ENCODE measurements at regions not wholly inside any gene's neighbourhood (a gene's known extent, or its start where the extent isn't known, plus 50 kb on each side); places are given as distances from the start of the nearest gene placed in this dataset.

DNA sequence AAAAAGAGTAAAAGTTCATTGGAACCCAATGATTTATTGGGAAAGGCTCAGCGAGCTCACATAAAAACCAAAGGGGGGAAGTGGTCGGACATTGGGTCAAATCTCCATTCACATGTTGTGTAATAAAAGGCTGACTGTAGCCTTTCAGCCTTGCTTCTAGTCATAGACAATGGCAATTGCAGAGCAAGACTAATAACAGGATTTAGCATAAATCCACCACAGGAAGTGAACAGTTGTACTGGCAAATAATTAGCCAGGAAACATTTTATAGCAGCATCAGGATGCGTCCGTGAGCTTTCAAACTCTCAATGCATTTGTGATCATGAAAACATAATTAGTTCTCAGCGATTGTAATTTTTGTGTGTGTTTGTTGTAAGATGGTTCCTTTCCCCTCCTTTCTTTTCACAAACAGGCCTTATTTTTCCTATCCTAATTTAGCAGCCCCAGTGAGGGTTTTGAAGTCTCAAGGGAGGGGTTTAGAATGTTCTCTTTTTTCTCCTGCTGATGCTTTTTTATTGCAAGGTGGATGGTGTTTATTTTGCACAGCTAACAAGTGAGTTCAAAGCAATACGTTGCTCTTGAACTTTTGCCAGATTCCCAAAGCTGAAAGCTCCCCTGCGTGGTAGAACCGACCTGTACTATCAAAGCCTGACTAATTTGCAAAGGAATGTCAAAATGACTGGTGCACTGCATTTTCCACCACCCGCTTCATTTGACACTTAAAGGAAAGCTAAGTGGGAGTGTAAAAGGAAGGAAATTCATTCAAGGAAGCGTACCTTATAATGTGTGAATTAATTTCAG is 105.6 kb downstream of the SPRY2 start:
- DNase-seq: no peak

DNA sequence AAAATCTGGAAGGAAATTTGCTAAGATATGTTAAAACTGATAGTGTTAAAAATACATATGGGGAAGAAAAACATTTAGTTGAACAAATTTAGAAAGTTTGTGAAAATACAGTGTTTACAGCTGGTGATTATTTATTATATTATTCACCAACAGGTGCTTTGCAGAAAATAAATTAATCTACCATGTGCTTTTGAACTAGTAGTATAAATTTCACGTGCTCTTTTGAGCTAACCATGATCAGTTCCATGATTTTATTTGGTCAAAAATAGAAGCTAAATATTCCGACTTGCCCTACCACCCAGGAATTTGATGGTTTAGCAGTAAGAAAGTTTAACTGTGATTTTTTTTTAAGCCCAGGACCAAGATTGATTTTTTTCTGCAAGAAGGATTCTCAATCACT is 113.3 kb downstream of the SPRY2 start:
- DNase-seq: no peak

DNA sequence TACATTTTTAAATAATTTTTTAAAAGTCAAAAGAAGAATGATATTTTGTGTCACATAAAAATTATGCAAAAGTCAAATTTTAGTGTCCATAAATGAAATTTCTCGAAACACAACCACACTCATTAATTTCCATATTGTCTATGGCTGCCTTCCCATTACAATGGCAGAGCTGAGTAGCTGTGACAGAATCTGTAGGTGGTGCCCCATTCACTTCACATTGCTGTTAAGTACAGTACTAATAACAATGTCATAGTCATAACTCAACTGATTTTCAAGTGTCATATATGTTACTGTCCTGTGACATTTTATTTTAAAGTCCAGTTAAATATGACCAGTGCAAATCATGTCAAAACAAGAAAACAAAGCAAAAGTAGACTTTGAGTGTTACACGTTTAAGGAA is 114.3 kb downstream of the SPRY2 start:
- no peak for DNase-seq

DNA sequence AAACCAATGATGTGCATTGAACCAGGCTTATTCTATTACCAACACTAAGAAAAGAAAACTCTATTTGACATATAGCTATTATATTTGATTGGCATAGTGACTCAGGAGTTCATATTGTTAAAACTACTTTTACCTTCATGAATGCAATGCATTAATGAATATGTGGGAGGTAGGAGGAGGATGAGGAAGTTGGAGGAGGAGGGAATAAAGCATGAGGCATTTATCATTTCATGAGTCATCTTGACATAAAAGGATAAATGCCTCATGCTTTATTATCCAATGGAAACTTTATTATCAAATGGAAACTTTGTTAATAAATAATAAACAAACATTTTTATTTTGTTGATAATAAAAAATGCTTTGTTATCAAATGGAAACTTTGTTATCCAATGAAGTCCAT is 116.5 kb downstream of the SPRY2 start:
- no peak for DNase-seq

DNA sequence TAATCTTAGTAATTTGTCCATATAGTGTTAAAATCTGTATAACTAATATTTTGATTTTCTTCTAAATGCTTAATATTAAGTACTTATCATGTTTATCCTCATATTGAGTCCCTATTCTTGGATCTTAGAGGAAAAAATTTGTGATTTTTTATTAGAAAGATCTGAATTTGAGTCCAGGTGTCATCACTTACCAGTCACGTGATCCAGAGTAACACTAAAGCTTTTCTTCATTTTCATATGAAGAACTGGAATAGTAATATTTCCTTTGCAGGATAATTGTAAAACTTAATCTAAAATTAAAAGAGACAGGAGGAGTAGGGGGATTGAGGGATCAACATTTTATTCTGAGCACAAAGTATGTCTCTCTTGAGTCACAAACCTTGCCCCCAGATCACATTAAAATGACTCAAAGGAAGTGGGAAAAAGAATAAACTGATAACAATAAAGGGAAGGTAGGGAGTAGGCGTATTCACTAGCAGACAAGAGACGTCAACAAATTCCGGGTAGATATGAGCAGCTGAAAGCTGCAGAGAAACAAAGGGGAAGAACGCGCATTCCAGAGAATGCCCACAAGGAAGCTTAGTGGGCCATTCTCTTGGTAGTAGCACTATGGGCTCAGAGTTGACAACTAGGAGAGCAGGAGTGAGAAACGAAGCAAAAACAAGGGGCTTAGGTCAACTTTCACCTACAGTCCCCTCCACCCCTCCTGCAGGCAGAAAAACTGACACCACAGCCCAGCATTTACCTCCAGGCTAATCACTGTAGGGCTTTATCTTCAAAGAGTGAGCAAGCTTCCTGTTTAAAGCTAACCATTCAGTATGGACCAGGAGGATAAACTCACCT is 123.1 kb downstream of the SPRY2 start:
- DNase-seq: no peak

DNA sequence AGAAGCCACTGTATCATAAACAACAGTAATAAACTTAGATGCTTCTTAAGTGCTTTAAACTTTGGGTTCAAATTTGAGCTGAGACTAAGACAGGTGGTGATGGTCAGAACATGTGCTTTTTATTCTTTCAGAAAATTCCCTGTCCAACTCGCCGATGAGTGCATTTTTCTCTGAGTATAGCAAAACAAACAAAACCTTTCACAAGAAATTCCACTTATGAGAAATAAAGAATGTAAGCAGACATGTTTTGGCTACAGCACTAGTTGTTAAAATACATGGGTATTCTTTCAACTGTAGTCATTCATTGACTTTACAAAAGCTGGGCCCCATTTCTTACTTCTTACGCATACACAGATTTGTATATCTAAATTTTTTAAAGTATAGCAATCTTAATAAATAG is 125.6 kb downstream of the SPRY2 start:
- DNase-seq: no peak

DNA sequence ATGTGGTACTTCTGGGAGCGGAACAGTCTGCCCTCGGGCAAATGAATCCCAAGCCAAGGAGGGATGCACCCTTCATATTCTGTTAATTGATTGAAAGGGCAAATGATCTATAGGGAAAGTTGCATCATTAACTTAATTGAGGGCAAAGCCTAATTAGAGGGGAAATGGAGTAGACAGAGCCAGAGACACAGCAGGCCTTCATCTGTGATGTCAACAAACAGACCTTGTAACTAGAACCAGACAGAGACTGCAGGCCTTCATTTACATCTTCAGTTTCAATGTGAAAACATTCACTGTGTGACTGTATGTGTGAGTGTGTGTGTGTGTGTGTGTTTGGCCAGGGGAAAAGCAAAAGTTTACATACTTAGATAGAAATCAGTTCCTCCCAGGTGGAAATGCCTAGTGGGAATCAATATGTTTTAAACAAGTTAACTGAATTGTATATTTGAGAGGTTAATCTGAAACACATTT is 126.4 kb downstream of the SPRY2 start:
- DNase-seq: no peak

DNA sequence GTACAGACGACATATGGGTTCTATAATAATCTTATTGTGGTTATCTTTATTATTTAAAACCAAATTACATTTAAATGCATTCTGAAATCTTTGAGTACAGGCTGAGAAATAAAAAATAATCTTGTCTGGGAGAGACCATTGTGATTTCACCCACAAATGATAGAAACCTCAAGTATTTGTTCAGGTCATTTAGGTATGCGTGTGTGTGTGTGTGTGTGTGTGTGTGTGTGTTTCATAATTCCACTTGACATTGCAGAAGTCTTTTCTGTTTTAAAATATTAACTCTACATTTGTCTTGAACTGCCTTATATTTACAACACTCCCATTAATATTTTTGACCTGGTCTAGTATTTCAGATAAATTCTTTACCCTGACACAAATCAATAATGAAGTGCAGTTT is 126.9 kb downstream of the SPRY2 start:
- no peak for DNase-seq

DNA sequence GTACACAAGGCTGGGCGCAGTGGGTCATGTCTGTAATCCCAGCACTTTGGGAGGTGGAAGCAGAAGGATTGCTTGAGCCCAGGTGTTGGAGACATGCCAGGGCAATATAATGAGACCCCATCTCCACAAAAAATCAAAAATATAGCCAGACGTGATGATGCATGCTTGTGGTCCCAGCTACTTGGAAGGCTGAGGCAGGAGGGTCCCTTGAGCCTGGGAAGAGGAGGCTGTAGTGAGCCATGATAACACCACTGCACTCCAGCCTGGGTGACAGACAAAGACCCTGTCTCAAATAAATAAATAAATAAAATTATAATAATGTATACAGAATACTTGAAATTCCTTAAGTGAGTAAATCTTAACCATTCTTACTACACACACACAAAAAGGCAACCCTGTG is 127.7 kb downstream of the SPRY2 start:
- DNase-seq: no peak

DNA sequence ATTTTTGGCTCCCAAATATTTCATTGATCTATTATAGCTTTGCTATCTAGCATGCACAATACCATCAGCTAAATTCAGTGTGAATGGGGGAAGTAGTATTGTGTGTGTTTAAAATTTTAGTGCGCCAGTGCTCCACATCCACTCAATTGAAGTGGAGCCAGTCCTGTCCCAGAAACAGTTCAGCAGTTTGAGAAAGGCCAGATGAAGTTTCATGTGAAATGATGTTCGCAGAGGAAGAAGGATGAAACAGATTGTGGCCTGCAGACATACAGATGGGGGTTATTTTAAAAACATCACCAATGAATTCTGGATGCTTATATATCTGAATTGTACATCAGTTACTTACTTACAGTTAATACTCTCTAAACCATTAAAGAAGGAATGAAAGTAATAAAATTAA is 129.4 kb downstream of the SPRY2 start:
- no peak for DNase-seq

DNA sequence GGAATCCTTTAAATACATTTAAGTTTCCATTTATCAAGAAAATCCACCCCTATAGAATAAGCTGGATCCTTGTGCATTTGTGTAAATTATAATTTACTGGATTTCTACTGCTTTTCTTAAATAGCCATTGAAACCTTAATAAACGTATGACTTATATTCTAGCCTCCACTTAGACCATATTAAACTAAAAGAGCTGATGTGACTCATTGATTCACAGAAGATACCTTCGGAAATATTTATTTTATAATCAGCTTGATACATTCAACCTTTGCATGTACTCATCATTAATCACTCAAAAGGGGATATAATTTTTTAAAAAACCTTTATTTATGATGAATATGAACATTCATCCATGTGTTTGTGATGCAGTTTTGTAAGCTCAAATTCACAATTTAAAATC is 136.3 kb downstream of the SPRY2 start:
- DNase-seq: no peak

DNA sequence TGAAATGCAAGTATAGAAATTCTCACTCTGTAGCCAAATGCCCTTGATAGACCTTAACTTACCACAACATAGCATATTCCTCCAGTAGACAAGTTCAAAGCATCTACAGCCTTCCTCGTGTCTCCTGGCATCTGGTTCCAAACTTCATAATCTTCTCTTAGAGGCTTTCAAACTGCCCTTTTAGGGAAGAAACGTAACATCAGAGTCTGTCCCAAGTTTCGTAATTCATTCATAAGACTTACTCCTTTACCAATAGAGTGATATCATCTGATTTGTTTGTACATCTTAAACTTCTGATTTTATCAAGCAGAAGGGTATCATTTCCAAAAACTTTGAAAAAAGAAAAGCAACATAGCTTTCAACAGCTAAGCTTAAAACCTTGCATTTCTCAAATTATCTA is 137.4 kb downstream of the SPRY2 start:
- no peak for DNase-seq

DNA sequence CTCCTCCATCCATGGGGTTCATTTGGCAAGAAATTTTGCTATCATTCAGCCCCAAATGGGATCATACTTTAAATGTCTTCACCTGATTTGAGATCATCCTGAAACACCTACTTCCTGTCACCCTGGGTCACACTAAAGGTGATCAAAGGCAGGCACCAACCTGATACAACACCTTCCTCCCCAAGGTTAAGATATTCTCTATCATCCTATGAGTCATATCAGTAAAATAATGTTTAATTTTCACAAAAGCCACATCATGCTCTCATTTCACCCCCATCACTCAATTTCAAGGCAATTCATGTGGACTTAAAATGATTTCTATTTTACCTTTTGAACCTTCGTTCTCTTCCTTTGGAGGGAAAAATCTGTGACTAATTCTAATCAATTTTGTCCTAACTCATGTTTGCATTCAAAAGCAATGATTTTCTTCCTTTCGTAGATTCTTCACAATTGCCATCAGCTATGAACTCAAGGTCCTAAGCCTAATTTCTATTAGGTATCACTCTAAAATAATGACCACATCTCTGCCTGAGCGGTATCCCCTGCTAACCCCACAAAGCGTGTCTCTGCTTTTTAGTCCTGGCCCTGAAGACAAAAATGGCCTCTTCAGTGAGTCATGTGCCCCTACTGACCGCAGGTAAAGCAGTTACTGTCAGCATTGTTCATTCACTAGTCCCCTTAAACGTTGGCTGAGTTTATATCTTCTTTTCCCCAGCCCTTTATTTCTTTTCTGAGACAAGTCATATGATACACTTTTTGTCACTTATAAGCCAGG is 139.0 kb downstream of the SPRY2 start:
- no peak for DNase-seq

DNA sequence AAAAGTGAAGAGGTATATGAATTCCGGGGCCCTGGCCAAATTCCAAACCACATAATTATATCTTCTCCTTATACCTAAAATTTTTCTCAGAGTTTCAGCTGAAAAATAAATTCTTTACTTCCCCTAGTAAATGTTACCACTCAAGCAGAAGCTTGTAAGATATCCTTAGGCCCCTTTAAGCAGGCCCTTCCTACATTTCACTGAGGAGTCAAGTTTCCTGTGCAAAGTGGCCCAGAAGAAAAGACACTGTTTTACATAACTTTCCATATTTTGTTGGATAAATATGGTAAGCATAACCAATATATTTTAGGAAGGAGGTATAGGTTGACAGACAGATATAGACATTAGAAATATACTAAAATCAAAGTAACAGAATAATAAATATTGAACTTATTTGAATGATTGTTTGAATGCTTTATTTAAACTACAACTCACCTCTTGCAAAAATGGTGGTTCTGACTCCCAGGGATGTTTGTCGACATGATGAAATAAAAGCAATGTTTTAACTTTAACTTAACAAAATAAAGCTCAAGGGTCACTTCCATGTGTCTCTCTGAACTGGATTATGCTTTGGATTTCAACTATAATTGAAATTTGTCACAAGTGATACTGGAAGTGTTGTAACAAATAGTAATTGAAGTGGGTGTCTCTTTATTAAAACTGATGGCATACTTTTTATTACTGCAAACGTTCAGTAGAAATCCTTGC is 141.2 kb downstream of the SPRY2 start:
- DNase-seq: no peak

DNA sequence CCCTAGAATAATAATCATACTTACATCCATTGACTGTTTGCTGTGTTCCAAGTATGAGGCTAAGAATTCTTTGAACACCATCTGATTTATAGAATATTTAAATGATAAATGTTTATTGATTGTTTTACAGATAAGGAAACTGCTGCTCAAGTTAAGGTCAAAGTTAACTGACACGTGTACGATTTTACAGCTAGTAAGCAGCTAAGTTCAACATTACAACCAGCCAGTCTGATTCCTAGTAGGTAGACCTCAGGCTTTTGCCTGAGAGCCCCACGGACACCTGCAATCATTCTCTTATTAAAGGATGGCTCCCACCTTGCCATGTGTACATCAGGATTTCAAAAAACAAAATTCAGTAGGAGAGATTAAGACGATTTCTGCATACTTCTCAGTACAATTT is 141.9 kb downstream of the SPRY2 start:
- DNase-seq: no peak

DNA sequence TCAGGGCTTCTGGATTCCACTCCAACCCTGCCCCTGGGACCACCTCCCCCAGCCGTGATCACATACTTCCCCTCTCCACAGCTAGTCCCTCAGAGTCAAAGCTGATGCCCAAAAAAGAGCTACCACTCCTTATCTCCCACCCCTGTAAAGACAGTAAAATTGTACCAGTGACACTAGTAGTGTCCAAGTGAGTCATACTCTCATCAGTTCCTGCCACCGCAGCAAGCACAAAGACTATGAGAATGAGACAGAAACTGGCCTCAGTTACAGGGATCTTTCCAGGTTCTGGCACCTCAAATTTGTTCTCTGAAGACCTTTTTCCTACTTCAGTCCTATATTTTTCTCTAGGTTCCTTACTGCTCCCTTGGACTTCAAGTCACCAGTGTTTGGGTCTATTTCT is 144.2 kb downstream of the SPRY2 start:
- no peak for DNase-seq

DNA sequence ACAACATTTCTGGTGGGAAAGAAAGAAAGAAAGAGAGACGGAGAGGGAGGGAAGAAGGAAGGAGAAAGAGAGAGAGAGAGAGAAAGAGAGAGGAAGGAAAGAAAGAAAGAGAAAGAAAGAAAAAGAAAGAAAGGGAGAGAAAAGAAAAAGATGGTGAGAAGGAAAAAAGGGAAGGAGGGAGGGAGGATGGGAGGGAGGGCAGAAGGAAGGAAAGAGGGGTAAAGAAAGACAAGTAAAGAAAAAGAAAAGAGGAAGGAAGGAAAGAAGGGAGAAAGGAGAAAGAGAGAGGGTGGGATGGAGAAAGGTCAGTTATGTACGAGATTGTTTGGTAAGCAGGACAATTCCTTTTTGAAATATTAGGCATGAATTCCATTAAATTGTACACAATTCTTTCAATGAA is 145.3 kb downstream of the SPRY2 start:
- no peak for DNase-seq

DNA sequence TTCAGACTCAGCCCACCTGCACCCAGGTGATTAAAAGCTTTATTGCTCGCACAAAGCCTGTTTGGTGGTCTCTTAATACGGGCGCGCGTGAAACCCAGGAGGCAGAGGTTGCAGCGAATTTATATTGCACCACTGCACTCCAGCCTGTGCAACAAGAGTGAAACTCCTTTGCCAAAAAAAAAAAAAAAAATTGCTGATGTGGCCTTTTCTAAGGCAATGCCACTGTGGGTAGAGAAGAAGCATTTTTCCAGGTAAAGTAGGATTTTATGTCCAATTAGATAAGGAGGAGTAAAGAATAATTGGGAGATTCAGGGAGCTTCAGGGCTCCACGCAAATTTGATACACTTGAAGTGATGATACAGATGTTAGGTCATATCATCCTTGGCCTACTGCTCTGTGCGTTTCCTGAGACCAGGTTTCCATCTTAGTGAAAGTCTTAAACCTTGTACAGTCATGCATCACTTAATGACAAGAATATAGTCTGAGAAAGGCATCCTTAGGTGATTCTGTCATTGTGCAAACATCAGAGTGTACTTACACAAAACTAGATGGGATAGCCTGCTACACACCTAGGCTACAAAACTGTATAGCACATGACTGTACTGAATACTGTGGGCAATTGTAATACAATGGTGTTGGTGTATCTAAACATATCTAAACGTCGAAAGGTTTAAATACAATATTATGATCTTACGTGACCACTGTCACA is 150.9 kb downstream of the SPRY2 start:
- DNase-seq: no peak

DNA sequence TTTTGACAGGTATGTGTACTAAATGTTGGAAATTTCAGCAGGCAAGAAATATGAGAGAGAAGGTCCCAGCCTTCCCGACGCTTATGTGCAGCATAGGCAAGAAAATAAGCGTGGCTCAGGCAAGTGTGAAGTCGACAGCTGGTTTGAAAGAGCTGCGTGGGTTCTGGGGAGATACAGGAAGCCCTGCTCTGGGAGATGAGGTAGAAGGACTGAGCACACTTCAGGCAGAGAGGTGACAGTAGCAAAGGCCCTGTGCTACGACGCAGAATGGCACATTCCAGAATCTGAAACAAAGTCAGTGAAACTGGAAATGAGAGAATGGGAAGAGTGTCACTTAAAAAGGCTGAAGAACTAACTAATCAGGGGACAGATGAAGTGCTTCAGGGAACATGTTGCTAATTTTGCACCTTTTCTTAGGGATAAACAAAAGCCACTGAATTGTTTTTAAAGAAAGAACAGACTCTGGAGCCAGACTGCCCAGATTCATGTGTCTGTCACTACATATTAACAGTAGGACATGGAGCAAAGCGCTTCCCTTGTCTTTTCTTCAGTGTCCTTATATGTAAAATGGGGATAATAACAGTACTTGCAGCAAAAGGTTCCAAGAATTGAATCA is 160.1 kb downstream of the SPRY2 start:
- no peak for DNase-seq

DNA sequence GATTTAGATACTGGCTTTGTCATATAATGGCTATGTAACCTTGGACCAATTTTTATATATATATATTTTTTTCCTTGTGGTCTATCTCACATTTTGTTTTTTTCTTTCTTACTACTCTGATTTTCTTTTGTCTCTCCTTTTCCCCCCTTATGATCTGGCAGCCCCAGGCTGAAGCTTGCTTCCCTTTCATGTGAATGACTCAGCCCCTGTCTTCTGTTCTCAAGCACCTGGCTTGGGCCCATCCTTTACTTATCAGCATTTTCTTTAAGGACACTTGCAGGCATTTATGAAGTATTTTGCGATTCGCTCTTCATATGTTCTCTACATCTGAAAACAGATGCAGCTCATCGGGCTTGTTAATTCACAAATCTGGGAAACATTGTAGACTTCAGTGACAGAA is 163.6 kb downstream of the SPRY2 start:
- no peak for DNase-seq

DNA sequence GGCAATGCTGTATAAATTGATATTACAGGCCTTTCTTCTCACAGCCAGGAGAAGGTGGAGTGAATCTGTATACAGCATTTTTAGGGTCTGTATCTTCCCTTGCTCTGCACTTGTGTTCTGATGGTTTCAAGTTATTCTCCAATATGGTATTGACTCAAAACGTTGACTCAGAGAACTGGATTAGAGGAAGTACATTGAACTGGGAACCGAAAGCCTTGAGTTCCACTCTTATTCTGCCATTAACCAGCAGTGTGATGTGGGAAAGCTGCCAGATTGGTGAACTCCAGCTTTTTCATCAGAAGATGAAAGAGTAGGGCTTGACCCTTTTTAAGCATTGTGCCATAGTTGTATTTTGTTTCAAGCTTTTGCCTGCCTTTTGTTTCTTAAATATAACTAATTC is 167.7 kb downstream of the SPRY2 start:
- no peak for DNase-seq

DNA sequence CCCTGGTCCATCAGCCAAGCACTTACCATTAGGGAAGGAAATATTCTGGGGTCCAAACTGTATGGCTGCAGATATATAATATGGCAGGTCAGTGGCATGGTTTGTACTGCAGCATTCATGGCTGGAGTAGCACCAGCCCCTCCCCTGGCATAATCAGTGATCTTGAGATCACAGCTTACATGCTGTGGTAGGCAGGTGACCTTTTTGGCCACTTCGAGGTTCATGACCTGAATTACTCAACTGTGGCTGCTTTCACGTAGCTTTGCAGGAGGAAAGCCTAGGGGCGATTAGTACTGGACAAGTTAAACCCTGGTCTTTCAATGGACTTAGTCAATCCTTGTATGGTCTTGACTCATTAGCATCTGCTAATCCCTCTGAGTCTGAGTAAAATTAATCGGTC is 169.8 kb downstream of the SPRY2 start:
- no peak for DNase-seq

All from activated CD4-positive, alpha-beta T cell treated with anti-CD3 and anti-CD28 coated beads for 1 hour (primary cell).